Ectodermal cell (in vitro differentiated cells): ENCODE measurements at regions not wholly inside any gene's neighbourhood (a gene's known extent, or its start where the extent isn't known, plus 50 kb on each side); places are given as distances from the start of the nearest gene placed in this dataset.

ENCODE experiments used
- H3K27ac ChIP-seq: 2 replicates; pipeline ENCODE4 v1.7.0; 2013; ENCODE audit warnings: mild to moderate bottlenecking, low read depth, low read length; ENCODE audit not compliant: insufficient read depth, poor library complexity, severe bottlenecking
- H3K27me3 ChIP-seq: 2 replicates; pipeline ENCODE4 v1.7.0; 2013; ENCODE audit warnings: mild to moderate bottlenecking, low read length; ENCODE audit not compliant: insufficient read depth, control insufficient read depth, poor library complexity, severe bottlenecking
- H3K36me3 ChIP-seq: one replicate; pipeline ENCODE4 v1.7.0; 2013; ENCODE audit warnings: low read length; ENCODE audit not compliant: control insufficient read depth, insufficient read depth
- H3K4me1 ChIP-seq: one replicate; pipeline ENCODE4 v1.7.0; 2013; ENCODE audit warnings: low read length; ENCODE audit not compliant: control insufficient read depth, insufficient read depth
- H3K4me3 ChIP-seq: 2 replicates; pipeline ENCODE4 v1.7.0; 2013; ENCODE audit warnings: low read depth, low read length, control low read depth; ENCODE audit not compliant: insufficient read depth
- H3K9me3 ChIP-seq: 2 replicates; pipeline ENCODE4 v1.7.0; 2013; ENCODE audit warnings: mild to moderate bottlenecking, low read length, moderate library complexity; ENCODE audit not compliant: control insufficient read depth
- WGBS, 2 experiments: methylation state at CpG; one replicate each; pipeline ENCODE4 v1.1.7; 2013; ENCODE audit warnings: missing lambda C conversion rate in 2 of 2; 5-methylcytosine and 5-hydroxymethylcytosine counted together

- no peaks in the 10 kb centered on the region for H3K27me3 ChIP-seq
- WGBS, 2 experiments: 92 to 98% methylated on average over 2 to 3 of the region's 3 CpGs
- no peaks in the 10 kb centered on the region for H3K4me1 ChIP-seq
- no peaks in the 10 kb centered on the region for H3K36me3 ChIP-seq
- no peak overlapping the region for H3K4me3 ChIP-seq
- no peaks in the 10 kb centered on the region for H3K9me3 ChIP-seq
- H3K27ac ChIP-seq: no peak overlapping the region
Measured at GRCh38 chr3:40737343-40737742, 212.6 kb downstream of the ZNF621 start.

DNA sequence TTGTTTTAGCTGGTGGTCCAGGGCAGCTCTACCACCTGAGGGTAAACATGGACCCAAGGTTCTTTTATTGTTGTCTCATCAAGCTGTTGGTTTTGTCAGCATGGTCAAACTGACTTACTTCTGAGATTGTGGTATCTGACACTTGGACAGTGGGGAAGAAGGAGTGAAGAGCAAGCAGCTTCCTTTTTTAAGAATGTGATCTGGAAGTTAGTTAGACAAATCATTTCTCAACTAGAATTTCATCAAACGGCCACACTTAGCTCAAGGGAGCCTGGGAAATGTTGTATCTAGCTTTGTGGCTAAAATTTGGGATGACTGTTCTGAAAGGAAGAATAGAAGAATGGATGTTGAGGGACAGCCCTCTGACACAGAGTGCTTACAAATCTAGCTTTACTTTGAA, 215.2 kb downstream of the ZNF621 start:
- Histone ChIP-seq H3K4me1 (no peaks in the 10 kb centered on the region), H3K4me3 (no peak overlapping the region), H3K27me3 (no peaks in the 10 kb centered on the region), H3K36me3 (no peaks in the 10 kb centered on the region), H3K27ac (no peak overlapping the region), H3K9me3 (no peaks in the 10 kb centered on the region)
- 100% methylated on average over 1 of the region's 1 CpG for WGBS, 2 experiments

GRCh38 chr3:40741729-40742128, 217.0 kb downstream of the ZNF621 start:
- Histone ChIP-seq H3K27ac (no peak overlapping the region), H3K4me3 (no peak overlapping the region), H3K27me3 (no peaks in the 10 kb centered on the region), H3K9me3 (no peaks in the 10 kb centered on the region), H3K4me1 (no peaks in the 10 kb centered on the region), H3K36me3 (no peaks in the 10 kb centered on the region)
- 50 to 63% methylated on average over 1 of the region's 1 CpG for WGBS, 2 experiments

- Histone ChIP-seq H3K36me3 (no peaks in the 10 kb centered on the region), H3K27me3 (no peaks in the 10 kb centered on the region), H3K4me3 (no peak overlapping the region), H3K4me1 (no peaks in the 10 kb centered on the region), H3K27ac (no peak overlapping the region), H3K9me3 (no peaks in the 10 kb centered on the region)
- WGBS, 2 experiments: 96 to 97% methylated on average over 2 of the region's 2 CpGs
Measured at GRCh38 chr3:40745381-40746106, 220.8 kb downstream of the ZNF621 start.

DNA sequence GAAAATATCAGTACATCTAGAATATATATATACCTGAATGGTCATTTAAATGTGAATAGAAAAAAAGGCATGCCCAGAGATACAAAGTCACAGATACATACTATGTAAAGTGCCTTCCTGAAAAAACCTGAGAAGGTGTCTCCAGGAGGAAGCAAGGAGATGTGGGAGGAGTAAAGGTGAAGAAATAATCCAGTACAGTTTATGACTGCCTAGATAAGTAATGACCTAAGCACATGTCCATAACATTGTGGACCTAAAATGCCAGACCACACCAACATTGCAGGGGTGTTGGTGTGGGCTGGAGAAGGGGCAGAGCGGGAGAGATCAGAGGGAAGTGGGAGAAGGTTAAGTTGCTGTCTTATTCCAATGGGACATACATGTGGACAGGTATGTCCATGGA, 226.9 kb downstream of the ZNF621 start:
- Histone ChIP-seq H3K27me3 (no peaks in the 10 kb centered on the region), H3K36me3 (no peaks in the 10 kb centered on the region), H3K4me3 (no peak overlapping the region), H3K27ac (no peak overlapping the region), H3K4me1 (no peaks in the 10 kb centered on the region), H3K9me3 (no peaks in the 10 kb centered on the region)
- WGBS, 2 experiments: 93 to 97% methylated on average over 1 of the region's 1 CpG

- H3K27ac ChIP-seq: no peak overlapping the region
Measured at GRCh38 chr3:40752492-40752891, 227.7 kb downstream of the ZNF621 start.

GRCh38 chr3:40753291-40753770, 228.6 kb downstream of the ZNF621 start:
- no peaks in the 10 kb centered on the region for H3K36me3 ChIP-seq
- H3K4me1 ChIP-seq: no peaks in the 10 kb centered on the region
- H3K9me3 ChIP-seq: no peaks in the 10 kb centered on the region
- no peak overlapping the region for H3K27ac ChIP-seq
- H3K27me3 ChIP-seq: no peaks in the 10 kb centered on the region
- H3K4me3 ChIP-seq: no peak overlapping the region

More at GRCh38 chr3:40752492-40752891, 227.7 kb downstream of the ZNF621 start:
- Histone ChIP-seq H3K27me3 (no peaks in the 10 kb centered on the region), H3K9me3 (no peaks in the 10 kb centered on the region), H3K4me1 (no peaks in the 10 kb centered on the region), H3K36me3 (no peaks in the 10 kb centered on the region), H3K4me3 (no peak overlapping the region)
- 71 to 86% methylated on average over 3 of the region's 3 CpGs for WGBS, 2 experiments

DNA sequence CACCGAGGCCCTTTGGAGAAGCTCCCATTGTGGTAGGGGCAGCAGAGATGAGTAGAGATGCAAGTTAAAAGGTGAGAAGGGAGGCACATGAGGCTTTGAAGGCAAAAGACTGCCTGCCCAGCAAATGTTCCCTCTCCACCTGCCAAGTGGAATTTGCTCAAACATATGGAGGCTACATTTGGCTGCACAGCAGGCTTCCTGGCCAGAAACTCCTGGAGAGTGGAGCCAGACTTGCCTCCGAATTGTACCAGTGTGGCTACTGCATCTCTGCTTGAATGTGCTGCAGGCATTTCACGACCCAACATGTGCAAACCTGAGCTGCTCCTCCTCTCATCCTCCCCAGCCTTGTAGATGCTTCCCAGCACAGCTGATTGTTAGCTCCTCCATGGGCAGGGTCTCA, 229.2 kb downstream of the ZNF621 start:
- Histone ChIP-seq H3K27ac (no peak overlapping the region), H3K4me1 (no peaks in the 10 kb centered on the region), H3K27me3 (no peaks in the 10 kb centered on the region), H3K4me3 (no peak overlapping the region), H3K36me3 (no peaks in the 10 kb centered on the region), H3K9me3 (no peaks in the 10 kb centered on the region)
- 88% methylated on average over 3 of the region's 3 CpGs for WGBS, 2 experiments

GRCh38 chr3:40754994-40755393, 230.2 kb downstream of the ZNF621 start:
- WGBS, 2 experiments: 90 to 94% methylated on average over 2 of the region's 2 CpGs

DNA sequence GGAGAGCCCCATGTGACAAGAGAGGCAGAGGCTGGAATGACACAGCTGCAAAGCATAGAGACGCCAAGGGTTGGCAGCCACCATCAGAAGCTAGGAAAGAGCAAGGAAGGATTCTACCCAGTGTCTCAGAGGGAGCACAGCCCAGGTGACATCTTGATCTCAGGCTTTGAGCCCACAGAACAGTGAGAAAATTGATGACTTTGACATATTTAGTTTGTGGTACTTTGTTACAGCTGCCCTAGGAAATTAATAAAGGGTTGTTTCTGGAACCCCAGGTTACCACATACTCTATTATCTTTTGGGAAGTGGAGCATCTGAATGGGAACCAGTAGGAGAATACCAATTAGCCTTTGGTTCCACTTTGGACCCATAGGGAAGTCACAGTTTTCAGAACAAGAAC, 231.7 kb downstream of the ZNF621 start:
- Histone ChIP-seq H3K27ac (no peak overlapping the region), H3K4me1 (no peaks in the 10 kb centered on the region), H3K27me3 (no peaks in the 10 kb centered on the region), H3K36me3 (no peaks in the 10 kb centered on the region), H3K4me3 (no peak overlapping the region), H3K9me3 (no peaks in the 10 kb centered on the region)
- 94% methylated on average over 1 of the region's 1 CpG for WGBS, 2 experiments

More at GRCh38 chr3:40754994-40755393, 230.2 kb downstream of the ZNF621 start:
- H3K27me3 ChIP-seq: no peaks in the 10 kb centered on the region
- no peaks in the 10 kb centered on the region for H3K4me1 ChIP-seq
- H3K9me3 ChIP-seq: no peaks in the 10 kb centered on the region
- H3K27ac ChIP-seq: no peak overlapping the region
- no peaks in the 10 kb centered on the region for H3K36me3 ChIP-seq
- H3K4me3 ChIP-seq: no peak overlapping the region
